ENCODE measurements at regions not wholly inside any gene's neighbourhood (a gene's known extent, or its start where the extent isn't known, plus 50 kb on each side); places are given as distances from the start of the nearest gene placed in this dataset.

- Histone ChIP-seq H3K27ac (replicated peaks in 1 of 4) (peak overlapping the region in 2 of 4 donors; percentile 12 to 63), H3K27me3 (no peaks in the 10 kb centered on the region), H3K36me3 (no peaks in the 10 kb centered on the region), H3K4me3 (no peak overlapping the region), H3K4me1 (peaks cover 0 to 39% (median 27%) of the 10 kb centered on the region in 4 donors), H3K9me3 (peaks cover 0 to 6% (median 2%) of the 10 kb centered on the region in 4 donors)
- WGBS = 44% methylated on average over 11 of the region's 11 CpGs
- TF ChIP-seq POLR2AphosphoS5 (IDR thresholded peaks at IDR 0.05) (no peak), CTCF (IDR thresholded peaks at IDR 0.05) (no peak), POLR2A (IDR thresholded peaks at IDR 0.05; ENCODE audit: low read depth) (no peak), EP300 (IDR thresholded peaks at IDR 0.05) (no peak)
- peak; percentile 81 for DNase-seq (ENCODE audit: extremely low spot score)
- intact Hi-C loops (cut with DNase I) = no loop called here
Measured at GRCh38 chr15:70339571-70340493, 242.1 kb upstream of the TLE3 start.

- intact Hi-C loops (cut with DNase I) = no loop called here
- no peak overlapping the region for H3K4me3 ChIP-seq
- no peak for DNase-seq (ENCODE audit: extremely low spot score)
- H3K9me3 ChIP-seq = peaks cover 0 to 14% (median 10%) of the 10 kb centered on the region in 4 donors
- no peaks in the 10 kb centered on the region for H3K36me3 ChIP-seq
- TF ChIP-seq POLR2AphosphoS5 (IDR thresholded peaks at IDR 0.05) (peak; percentile 18 to 50), CTCF (IDR thresholded peaks at IDR 0.05) (no peak), POLR2A (IDR thresholded peaks at IDR 0.05; ENCODE audit: low read depth) (no peak), EP300 (IDR thresholded peaks at IDR 0.05) (no peak)
- H3K27ac ChIP-seq (replicated peaks in 1 of 4) = peak overlapping the region in 1 of 4 donors; percentile 55
- H3K27me3 ChIP-seq = no peaks in the 10 kb centered on the region
- H3K4me1 ChIP-seq = peaks cover 0 to 39% (median 27%) of the 10 kb centered on the region in 4 donors
- 56% methylated on average over 18 of the region's 18 CpGs for WGBS
Measured at GRCh38 chr15:70337277-70338186, 239.8 kb upstream of the TLE3 start.

GRCh38 chr15:70336425-70337009 is 238.8 kb upstream of the TLE3 start:
- Histone ChIP-seq H3K4me3 (no peak overlapping the region), H3K27me3 (no peaks in the 10 kb centered on the region), H3K4me1 (peaks cover 0 to 39% (median 27%) of the 10 kb centered on the region in 4 donors), H3K9me3 (peaks cover 0 to 14% (median 10%) of the 10 kb centered on the region in 4 donors), H3K36me3 (no peaks in the 10 kb centered on the region), H3K27ac (replicated peaks in 1 of 4) (peak overlapping the region in 2 of 4 donors; percentile 30 to 55)
- TF ChIP-seq POLR2A (IDR thresholded peaks at IDR 0.05; ENCODE audit: low read depth) = no peak
- no peak for TF ChIP-seq CTCF (IDR thresholded peaks at IDR 0.05)
- no peak for TF ChIP-seq POLR2AphosphoS5 (IDR thresholded peaks at IDR 0.05)
- TF ChIP-seq EP300 (IDR thresholded peaks at IDR 0.05) = no peak
- 83% methylated on average over 6 of the region's 6 CpGs for WGBS
- no peak for DNase-seq (ENCODE audit: extremely low spot score)
- intact Hi-C loops (cut with DNase I) = no loop called here

- Histone ChIP-seq H3K27ac (replicated peaks in 1 of 4) (no peak overlapping the region), H3K27me3 (no peaks in the 10 kb centered on the region), H3K9me3 (peaks cover 0 to 14% (median 10%) of the 10 kb centered on the region in 4 donors), H3K36me3 (no peaks in the 10 kb centered on the region), H3K4me3 (no peak overlapping the region), H3K4me1 (peaks cover 0 to 27% (median 20%) of the 10 kb centered on the region in 4 donors)
- no peak for TF ChIP-seq POLR2AphosphoS5 (IDR thresholded peaks at IDR 0.05)
- no peak for TF ChIP-seq CTCF (IDR thresholded peaks at IDR 0.05)
- no peak for TF ChIP-seq EP300 (IDR thresholded peaks at IDR 0.05)
- no peak for TF ChIP-seq POLR2A (IDR thresholded peaks at IDR 0.05; ENCODE audit: low read depth)
- WGBS = 97% methylated on average over 5 of the region's 5 CpGs
- no peak for DNase-seq (ENCODE audit: extremely low spot score)
- intact Hi-C loops (cut with DNase I) = no loop called here
Measured at GRCh38 chr15:70334286-70334685, 236.6 kb upstream of the TLE3 start.
